GM12892 (cell line): ENCODE measurements at regions not wholly inside any gene's neighbourhood (a gene's known extent, or its start where the extent isn't known, plus 50 kb on each side); places are given as distances from the start of the nearest gene placed in this dataset.

Source experiments
- POLR2A ChIP-seq: IDR thresholded peaks from 2 replicates; pipeline ENCODE4 v1.6.1; 2011; ENCODE audit warnings: low read depth, low read length, control low read depth
- POLR2AphosphoS5 ChIP-seq: IDR thresholded peaks from 2 replicates; pipeline ENCODE4 v1.6.1; 2011; ENCODE audit warnings: low read depth, low read length, control low read depth

DNA sequence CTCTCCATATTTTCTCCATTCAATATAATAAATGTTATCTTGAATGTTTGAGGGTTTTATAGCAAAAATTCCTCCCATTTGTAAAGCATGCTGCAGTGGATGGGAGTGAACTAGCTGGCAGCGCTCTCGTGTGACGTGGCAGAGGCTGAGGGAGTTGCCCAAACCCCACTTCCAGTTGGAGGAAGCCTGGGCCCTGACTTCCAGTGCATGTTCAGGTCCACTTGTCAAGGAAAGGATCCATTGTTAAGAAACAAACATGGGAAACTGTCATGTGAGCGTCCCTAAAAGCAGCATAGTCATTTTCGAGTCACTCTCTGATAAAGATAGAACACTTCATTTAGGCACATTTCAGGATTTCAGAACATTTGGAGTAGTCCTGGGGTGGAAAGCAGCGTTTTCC lies 116.6 kb downstream of the SLC25A47 start:
- TF ChIP-seq POLR2A (no peak), POLR2AphosphoS5 (no peak)
